ENCODE measurements at regions not wholly inside any gene's neighbourhood (a gene's known extent, or its start where the extent isn't known, plus 50 kb on each side); places are given as distances from the start of the nearest gene placed in this dataset.

- no peak for ATAC-seq
Observed at GRCh38 chr5:104170926-104171325, 608.3 kb upstream of the NUDT12 start.

GRCh38 chr5:104146652-104147051 is 584.1 kb upstream of the NUDT12 start:
- no peaks in the 10 kb centered on the region for H3K4me1 Mint-ChIP-seq
- no peak overlapping the region for H3K27ac Mint-ChIP-seq
- peaks cover 0 to 11% (median 2%) of the 10 kb centered on the region in 9 donors for H3K9me3 Mint-ChIP-seq
- no peaks in the 10 kb centered on the region for H3K27me3 Mint-ChIP-seq
- H3K4me3 Mint-ChIP-seq = no peak overlapping the region
- POLR2A ChIA-PET = no interaction called here
- no peak for ATAC-seq
- H3K36me3 Mint-ChIP-seq = no peaks in the 10 kb centered on the region
- DNase-seq = no peak

More at GRCh38 chr5:104170926-104171325, 608.3 kb upstream of the NUDT12 start:
- Mint-ChIP-seq H3K4me1 (no peaks in the 10 kb centered on the region), H3K27ac (no peak overlapping the region), H3K4me3 (no peak overlapping the region), H3K9me3 (peaks cover 0 to 7% (median 0%) of the 10 kb centered on the region in 9 donors), H3K36me3 (no peaks in the 10 kb centered on the region), H3K27me3 (no peaks in the 10 kb centered on the region)
- POLR2A ChIA-PET = no interaction called here
- DNase-seq = no peak

- peaks cover 0 to 17% (median 7%) of the 10 kb centered on the region in 9 donors for H3K9me3 Mint-ChIP-seq
- no peak overlapping the region for H3K4me3 Mint-ChIP-seq
- no peak for DNase-seq
- H3K27ac Mint-ChIP-seq = no peak overlapping the region
- H3K36me3 Mint-ChIP-seq = no peaks in the 10 kb centered on the region
- no peaks in the 10 kb centered on the region for H3K27me3 Mint-ChIP-seq
- no peaks in the 10 kb centered on the region for H3K4me1 Mint-ChIP-seq
- POLR2A ChIA-PET = no interaction called here
- no peak for ATAC-seq
Observed at GRCh38 chr5:104139840-104140239, 577.3 kb upstream of the NUDT12 start.

- no peak overlapping the region for H3K4me3 Mint-ChIP-seq
- no peaks in the 10 kb centered on the region for H3K4me1 Mint-ChIP-seq
- no peaks in the 10 kb centered on the region for H3K36me3 Mint-ChIP-seq
- POLR2A ChIA-PET = no interaction called here
- no peak for ATAC-seq
- peaks cover 0 to 29% (median 16%) of the 10 kb centered on the region in 9 donors for H3K9me3 Mint-ChIP-seq
- no peaks in the 10 kb centered on the region for H3K27me3 Mint-ChIP-seq
- H3K27ac Mint-ChIP-seq = no peak overlapping the region
- DNase-seq = no peak
Observed at GRCh38 chr5:104130320-104130719, 567.7 kb upstream of the NUDT12 start.

- no peak for DNase-seq
- Mint-ChIP-seq H3K4me3 (no peak overlapping the region), H3K27me3 (no peaks in the 10 kb centered on the region), H3K36me3 (no peaks in the 10 kb centered on the region), H3K27ac (no peak overlapping the region), H3K9me3 (peaks cover 0 to 25% (median 12%) of the 10 kb centered on the region in 9 donors), H3K4me1 (no peaks in the 10 kb centered on the region)
- POLR2A ChIA-PET = no interaction called here
- no peak for ATAC-seq
Observed at GRCh38 chr5:104128348-104128747, 565.8 kb upstream of the NUDT12 start.

GRCh38 chr5:104126980-104127379 is 564.4 kb upstream of the NUDT12 start:
- Mint-ChIP-seq H3K9me3 (peaks cover 0 to 15% (median 10%) of the 10 kb centered on the region in 9 donors), H3K36me3 (no peaks in the 10 kb centered on the region), H3K4me1 (no peaks in the 10 kb centered on the region), H3K27ac (no peak overlapping the region), H3K27me3 (no peaks in the 10 kb centered on the region), H3K4me3 (no peak overlapping the region)
- DNase-seq (no peak), ATAC-seq (no peak)
- POLR2A ChIA-PET = no interaction called here

GRCh38 chr5:104119529-104119928 is 556.9 kb upstream of the NUDT12 start:
- ATAC-seq (no peak), DNase-seq (no peak)
- Mint-ChIP-seq H3K36me3 (peaks cover 0 to 4% (median 0%) of the 10 kb centered on the region in 3 donors), H3K27me3 (no peaks in the 10 kb centered on the region), H3K9me3 (peaks cover 0 to 19% (median 7%) of the 10 kb centered on the region in 9 donors), H3K4me3 (no peak overlapping the region), H3K27ac (no peak overlapping the region), H3K4me1 (no peaks in the 10 kb centered on the region)
- POLR2A ChIA-PET = no interaction called here

- Mint-ChIP-seq H3K4me3 (no peak overlapping the region), H3K4me1 (no peaks in the 10 kb centered on the region)
- no peak for ATAC-seq
Observed at GRCh38 chr5:104111632-104112031, 549.0 kb upstream of the NUDT12 start.

GRCh38 chr5:104096451-104096850 is 533.9 kb upstream of the NUDT12 start:
- Mint-ChIP-seq H3K27me3 (no peaks in the 10 kb centered on the region), H3K4me3 (no peak overlapping the region), H3K27ac (no peak overlapping the region), H3K36me3 (no peaks in the 10 kb centered on the region), H3K4me1 (no peaks in the 10 kb centered on the region), H3K9me3 (peaks cover 0 to 22% (median 9%) of the 10 kb centered on the region in 9 donors)
- no peak for ATAC-seq
- DNase-seq = no peak
- POLR2A ChIA-PET = no interaction called here

More at GRCh38 chr5:104111632-104112031, 549.0 kb upstream of the NUDT12 start:
- Mint-ChIP-seq H3K27ac (no peak overlapping the region), H3K9me3 (peaks cover 4 to 34% (median 13%) of the 10 kb centered on the region in 9 donors), H3K36me3 (peaks cover 0 to 2% (median 0%) of the 10 kb centered on the region in 3 donors), H3K27me3 (no peaks in the 10 kb centered on the region)
- no peak for DNase-seq
- POLR2A ChIA-PET = no interaction called here

- no peak overlapping the region for H3K4me3 Mint-ChIP-seq
- peaks cover 0 to 22% (median 8%) of the 10 kb centered on the region in 9 donors for H3K9me3 Mint-ChIP-seq
- H3K4me1 Mint-ChIP-seq = no peaks in the 10 kb centered on the region
- no peaks in the 10 kb centered on the region for H3K36me3 Mint-ChIP-seq
- ATAC-seq (no peak), DNase-seq (no peak)
- POLR2A ChIA-PET = no interaction called here
- H3K27ac Mint-ChIP-seq = no peak overlapping the region
- H3K27me3 Mint-ChIP-seq = no peaks in the 10 kb centered on the region
Observed at GRCh38 chr5:104095527-104095926, 532.9 kb upstream of the NUDT12 start.

- no peak overlapping the region for H3K27ac Mint-ChIP-seq
- ATAC-seq = no peak
- H3K4me3 Mint-ChIP-seq = no peak overlapping the region
- no peak for DNase-seq
- peaks cover 0 to 15% (median 6%) of the 10 kb centered on the region in 9 donors for H3K9me3 Mint-ChIP-seq
- no peaks in the 10 kb centered on the region for H3K36me3 Mint-ChIP-seq
- H3K27me3 Mint-ChIP-seq = no peaks in the 10 kb centered on the region
- POLR2A ChIA-PET = no interaction called here
- no peaks in the 10 kb centered on the region for H3K4me1 Mint-ChIP-seq
Observed at GRCh38 chr5:104088876-104089778, 526.5 kb upstream of the NUDT12 start.

GRCh38 chr5:104084896-104085295 is 522.3 kb upstream of the NUDT12 start:
- ATAC-seq = no peak
- H3K4me1 Mint-ChIP-seq = no peaks in the 10 kb centered on the region
- no peak overlapping the region for H3K4me3 Mint-ChIP-seq
- no peaks in the 10 kb centered on the region for H3K36me3 Mint-ChIP-seq
- DNase-seq = no peak
- H3K9me3 Mint-ChIP-seq = peaks cover 0 to 21% (median 6%) of the 10 kb centered on the region in 9 donors
- H3K27ac Mint-ChIP-seq = no peak overlapping the region
- H3K27me3 Mint-ChIP-seq = no peaks in the 10 kb centered on the region
- POLR2A ChIA-PET = no interaction called here

GRCh38 chr5:104082754-104083153 is 520.2 kb upstream of the NUDT12 start:
- no peak for ATAC-seq
- H3K27me3 Mint-ChIP-seq = no peaks in the 10 kb centered on the region
- DNase-seq = no peak
- no peaks in the 10 kb centered on the region for H3K4me1 Mint-ChIP-seq
- no peaks in the 10 kb centered on the region for H3K36me3 Mint-ChIP-seq
- POLR2A ChIA-PET = no interaction called here
- H3K9me3 Mint-ChIP-seq = peaks cover 0 to 15% (median 5%) of the 10 kb centered on the region in 9 donors
- H3K27ac Mint-ChIP-seq = no peak overlapping the region
- no peak overlapping the region for H3K4me3 Mint-ChIP-seq

GRCh38 chr5:104081232-104081631 is 518.6 kb upstream of the NUDT12 start:
- Mint-ChIP-seq H3K4me1 (no peaks in the 10 kb centered on the region), H3K9me3 (peaks cover 0 to 12% (median 5%) of the 10 kb centered on the region in 9 donors), H3K27ac (no peak overlapping the region), H3K36me3 (no peaks in the 10 kb centered on the region), H3K27me3 (no peaks in the 10 kb centered on the region), H3K4me3 (no peak overlapping the region)
- POLR2A ChIA-PET = no interaction called here
- DNase-seq = no peak
- no peak for ATAC-seq

Data from naive thymus-derived CD8-positive, alpha-beta T cell (primary cell).